Activated CD8-positive, alpha-beta memory T cell treated with anti-CD3 and anti-CD28 coated beads, Interleukin-2, amount 50 U/mL, for 4 hours (primary cell): ENCODE measurements at regions not wholly inside any gene's neighbourhood (a gene's known extent, or its start where the extent isn't known, plus 50 kb on each side); places are given as distances from the start of the nearest gene placed in this dataset.

Experiments used
- DNase-seq: peaks from one replicate; pipeline ENCODE4 v3.0.0-alpha.2; 2020

- no peak for DNase-seq
Measured at GRCh38 chr1:209046058-209046417, 537.5 kb upstream of the CAMK1G start.

GRCh38 chr1:209046935-209047334 lies 536.6 kb upstream of the CAMK1G start:
- DNase-seq, result no peak

- no peak for DNase-seq
Measured at GRCh38 chr1:209048941-209049669, 534.4 kb upstream of the CAMK1G start.

- DNase-seq, result no peak
Measured at GRCh38 chr1:209051570-209051969, 531.9 kb upstream of the CAMK1G start.

- no peak for DNase-seq
Measured at GRCh38 chr1:209053587-209053986, 529.9 kb upstream of the CAMK1G start.

GRCh38 chr1:209057083-209057482 lies 526.4 kb upstream of the CAMK1G start:
- no peak for DNase-seq

GRCh38 chr1:209057901-209058300 lies 525.6 kb upstream of the CAMK1G start:
- no peak for DNase-seq

GRCh38 chr1:209059376-209059775 lies 524.1 kb upstream of the CAMK1G start:
- no peak for DNase-seq

GRCh38 chr1:209059981-209060380 lies 523.5 kb upstream of the CAMK1G start:
- no peak for DNase-seq

GRCh38 chr1:209062081-209062620 lies 521.4 kb upstream of the CAMK1G start:
- no peak for DNase-seq

- no peak for DNase-seq
Measured at GRCh38 chr1:209062863-209063262, 520.7 kb upstream of the CAMK1G start.

GRCh38 chr1:209063767-209064659 lies 519.5 kb upstream of the CAMK1G start:
- DNase-seq, result no peak

DNA sequence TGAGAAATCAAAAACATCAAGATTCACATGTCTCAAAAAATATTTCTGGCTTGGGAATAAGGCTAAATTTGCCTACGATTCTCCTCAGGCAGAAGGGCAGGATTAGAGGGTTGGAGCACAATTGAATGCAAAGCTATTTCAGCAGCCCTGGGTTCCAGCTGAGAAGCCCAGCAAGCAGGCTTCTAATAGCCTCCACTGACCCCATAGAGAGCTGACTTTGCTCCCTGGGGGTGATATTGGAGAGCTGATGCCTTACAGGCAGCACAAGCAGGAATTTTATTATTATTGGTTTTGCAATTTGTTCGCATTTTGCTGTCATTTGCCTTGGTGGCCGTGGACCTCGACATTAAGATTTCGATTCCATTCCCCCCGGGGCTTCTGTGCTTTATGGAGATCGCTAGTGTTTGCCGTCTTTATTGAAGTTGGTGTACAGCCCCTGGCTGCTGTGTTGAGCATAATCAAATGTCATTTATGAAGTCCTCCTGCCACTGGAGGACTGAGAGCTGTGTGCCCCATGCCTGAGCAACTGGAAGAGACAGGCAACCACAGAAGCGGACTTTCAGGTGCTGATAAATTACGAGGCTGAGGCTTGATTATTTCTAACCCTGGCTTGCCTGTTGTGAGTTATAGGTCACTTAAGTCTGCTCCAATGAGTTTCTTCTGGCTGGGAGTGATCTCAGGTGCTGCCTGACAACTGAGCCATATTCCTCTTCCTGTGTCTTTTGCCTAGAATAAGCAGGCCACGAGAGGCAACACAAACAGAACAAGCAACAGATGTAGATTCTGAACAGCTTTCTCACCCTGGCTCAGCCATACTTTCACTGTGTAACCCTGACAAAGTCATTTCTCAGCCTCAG lies 518.4 kb upstream of the CAMK1G start:
- DNase-seq, result no peak

DNA sequence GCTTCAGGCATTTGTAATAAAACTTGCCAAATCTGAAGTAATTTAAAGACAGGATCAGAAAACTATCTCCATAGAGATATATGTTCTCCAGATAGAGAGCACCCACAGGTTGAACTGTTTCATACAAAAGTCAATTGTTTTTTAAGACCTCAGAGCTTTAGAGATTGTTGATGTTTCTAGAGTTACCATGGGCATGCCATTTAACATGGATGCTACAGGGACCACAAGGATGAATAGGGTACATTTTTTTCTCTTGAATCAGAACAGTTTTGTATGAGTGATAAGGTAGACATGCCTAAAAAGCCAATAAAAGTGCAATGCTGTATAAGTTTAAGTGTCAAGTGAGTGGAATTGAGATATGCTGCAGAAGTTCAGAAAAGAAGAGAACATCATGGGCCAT lies 511.0 kb upstream of the CAMK1G start:
- no peak for DNase-seq

GRCh38 chr1:209073879-209074278 lies 509.6 kb upstream of the CAMK1G start:
- DNase-seq, result no peak

- DNase-seq, result no peak
Measured at GRCh38 chr1:209074575-209075250, 508.8 kb upstream of the CAMK1G start.

DNA sequence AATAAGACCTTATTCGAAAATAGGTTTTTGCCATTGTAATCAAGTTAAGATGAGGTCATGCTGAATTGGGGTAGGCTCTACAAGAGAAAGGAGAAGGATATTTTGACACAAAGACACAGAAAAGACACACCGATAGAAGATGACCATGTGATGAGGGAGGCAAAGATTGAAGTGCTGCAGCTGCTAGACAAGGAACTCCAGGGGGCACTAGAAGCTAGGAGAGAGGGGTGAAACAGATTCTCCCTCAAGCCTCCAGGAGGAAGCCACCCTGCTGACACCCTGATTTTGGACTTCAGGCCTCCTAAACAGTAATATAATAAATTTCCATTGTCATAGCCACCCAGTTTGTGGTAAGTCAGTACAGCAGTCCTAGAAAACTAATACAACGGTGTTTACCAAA lies 506.8 kb upstream of the CAMK1G start:
- DNase-seq, result no peak

DNA sequence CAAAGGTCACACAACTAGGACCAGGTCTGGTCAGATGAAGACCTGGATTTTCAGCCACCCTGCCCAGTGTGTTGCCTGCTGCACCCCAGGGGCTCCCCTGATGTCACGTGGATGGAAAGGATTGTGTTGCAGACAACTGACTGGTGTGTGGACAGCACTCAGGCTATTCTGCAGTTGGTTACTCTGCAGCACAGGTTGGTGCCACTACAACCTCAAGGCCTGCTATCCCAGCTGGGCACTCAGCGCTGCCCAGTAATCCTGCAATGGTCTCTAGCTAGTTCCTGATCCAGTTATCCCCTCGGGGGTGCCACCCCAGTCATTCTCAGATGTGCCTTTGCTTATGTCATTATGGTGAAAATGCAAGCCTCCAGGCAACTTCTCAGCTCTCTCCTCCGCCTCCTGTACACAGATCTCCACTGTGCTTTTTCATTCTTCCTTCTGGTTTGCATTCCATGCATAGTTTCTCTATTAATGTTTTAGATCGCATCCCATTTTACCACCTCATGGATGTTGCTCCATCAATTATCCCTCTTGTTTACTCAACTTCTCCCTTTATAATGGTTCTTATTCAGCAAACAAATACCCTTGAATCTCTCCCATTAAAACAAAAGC lies 503.2 kb upstream of the CAMK1G start:
- DNase-seq, result no peak

DNA sequence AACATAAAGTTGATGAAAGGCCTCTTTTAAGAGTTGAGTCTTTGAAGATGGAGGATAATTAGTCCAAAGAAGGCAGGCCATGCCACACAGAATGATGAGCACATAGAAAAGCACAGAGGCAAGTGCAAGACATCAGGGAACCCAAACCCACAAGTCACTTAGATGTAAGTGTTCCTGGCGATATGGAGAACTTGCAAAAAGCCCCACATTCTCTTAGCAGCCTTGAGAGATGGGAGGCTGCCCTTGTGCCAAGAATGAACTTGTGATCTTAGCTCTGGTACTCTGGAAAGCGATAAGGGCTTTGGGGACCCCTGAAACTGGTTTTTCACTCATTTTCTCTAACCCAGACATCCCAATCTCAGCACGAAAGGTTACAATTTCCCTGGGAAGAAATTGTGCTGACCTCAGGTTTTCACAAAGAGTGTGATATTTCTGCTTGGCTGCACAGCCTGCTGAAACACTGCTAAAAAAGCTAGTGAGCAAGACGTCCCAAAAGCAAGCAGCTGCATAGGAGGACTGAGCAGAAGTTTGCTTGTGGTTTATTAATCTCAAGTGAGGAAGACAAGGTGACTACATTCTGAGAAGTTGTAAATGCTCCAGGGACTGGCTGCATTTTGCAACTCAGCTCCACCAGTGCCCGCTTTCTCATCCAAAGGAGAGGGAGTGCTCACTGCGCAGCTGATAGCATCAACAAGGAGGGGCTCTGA lies 496.9 kb upstream of the CAMK1G start:
- no peak for DNase-seq

DNA sequence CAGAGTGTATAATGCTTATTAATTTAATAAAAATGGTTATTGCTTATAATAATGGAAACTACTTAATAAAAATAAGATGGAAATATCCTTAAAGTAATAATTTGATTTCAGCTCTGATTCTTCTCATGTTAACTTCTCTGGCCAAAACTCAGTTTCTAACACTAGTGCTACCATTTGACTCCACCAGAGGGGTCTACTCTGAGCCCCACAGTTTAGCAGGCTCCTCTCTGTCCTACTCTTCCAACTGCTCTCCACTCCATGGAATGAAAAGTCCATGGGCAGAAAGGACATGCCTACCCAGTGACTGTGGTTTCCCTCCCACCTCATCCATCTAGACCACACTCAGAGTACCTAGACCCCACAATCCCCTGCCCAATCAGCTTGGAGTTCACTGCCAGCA lies 489.1 kb upstream of the CAMK1G start:
- DNase-seq, result no peak
